GM13976 (cell line): ENCODE measurements at regions not wholly inside any gene's neighbourhood (a gene's known extent, or its start where the extent isn't known, plus 50 kb on each side); places are given as distances from the start of the nearest gene placed in this dataset.
"Not testable (repeated sequence)": the region's sequence is repeated elsewhere in the genome, so short reads cannot be mapped to it uniquely, and the experiment has no call there.

Experiments
- DNase-seq: peaks from one replicate; pipeline ENCODE4 v3.0.0; 2012; ENCODE audit warnings: low spot score
- in situ Hi-C: fragments of 300-500 bp; cut with MboI; formaldehyde crosslinking; loops from one replicate; pipeline ENCODE4 v1.12.0; 2022; ENCODE audit warnings: low sequenced_read_pairs, mixed read lengths, inconsistent platforms; ENCODE audit not compliant: unreplicated experiment
- TF ChIP-seq, protein P1 (sequence below): IDR thresholded peaks from 2 replicates; pipeline ENCODE4 v1.5.1; 2012; ENCODE audit warnings: borderline replicate concordance, mild to moderate bottlenecking; ENCODE audit not compliant: insufficient read depth; ENCODE audit errors: extremely low read depth, missing control alignments, control extremely low read depth

DNA sequence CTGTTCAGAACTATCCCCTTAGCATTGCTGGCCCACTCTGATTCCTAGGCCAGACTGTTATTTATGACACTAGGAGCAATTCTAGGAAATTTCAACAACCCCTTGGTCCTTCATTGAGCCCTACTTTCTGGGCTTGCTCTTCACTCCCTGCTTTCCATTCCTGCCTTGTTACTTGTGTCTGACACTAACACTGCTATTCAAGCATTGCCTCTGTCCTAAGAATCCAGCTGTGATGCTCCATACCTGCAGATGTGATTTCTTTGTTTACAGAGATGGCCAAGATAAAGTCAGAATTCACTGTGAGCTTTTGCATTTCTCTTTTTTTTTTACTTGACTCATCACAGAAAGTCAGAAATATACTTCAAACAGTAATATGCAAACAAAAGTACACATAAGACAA lies 377.2 kb upstream of the GOT2 start:
- in situ Hi-C loops, result no loop called here
- TF ChIP-seq, protein P1, sequence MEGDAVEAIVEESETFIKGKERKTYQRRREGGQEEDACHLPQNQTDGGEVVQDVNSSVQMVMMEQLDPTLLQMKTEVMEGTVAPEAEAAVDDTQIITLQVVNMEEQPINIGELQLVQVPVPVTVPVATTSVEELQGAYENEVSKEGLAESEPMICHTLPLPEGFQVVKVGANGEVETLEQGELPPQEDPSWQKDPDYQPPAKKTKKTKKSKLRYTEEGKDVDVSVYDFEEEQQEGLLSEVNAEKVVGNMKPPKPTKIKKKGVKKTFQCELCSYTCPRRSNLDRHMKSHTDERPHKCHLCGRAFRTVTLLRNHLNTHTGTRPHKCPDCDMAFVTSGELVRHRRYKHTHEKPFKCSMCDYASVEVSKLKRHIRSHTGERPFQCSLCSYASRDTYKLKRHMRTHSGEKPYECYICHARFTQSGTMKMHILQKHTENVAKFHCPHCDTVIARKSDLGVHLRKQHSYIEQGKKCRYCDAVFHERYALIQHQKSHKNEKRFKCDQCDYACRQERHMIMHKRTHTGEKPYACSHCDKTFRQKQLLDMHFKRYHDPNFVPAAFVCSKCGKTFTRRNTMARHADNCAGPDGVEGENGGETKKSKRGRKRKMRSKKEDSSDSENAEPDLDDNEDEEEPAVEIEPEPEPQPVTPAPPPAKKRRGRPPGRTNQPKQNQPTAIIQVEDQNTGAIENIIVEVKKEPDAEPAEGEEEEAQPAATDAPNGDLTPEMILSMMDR, result no peak
- DNase-seq, result no peak

DNA sequence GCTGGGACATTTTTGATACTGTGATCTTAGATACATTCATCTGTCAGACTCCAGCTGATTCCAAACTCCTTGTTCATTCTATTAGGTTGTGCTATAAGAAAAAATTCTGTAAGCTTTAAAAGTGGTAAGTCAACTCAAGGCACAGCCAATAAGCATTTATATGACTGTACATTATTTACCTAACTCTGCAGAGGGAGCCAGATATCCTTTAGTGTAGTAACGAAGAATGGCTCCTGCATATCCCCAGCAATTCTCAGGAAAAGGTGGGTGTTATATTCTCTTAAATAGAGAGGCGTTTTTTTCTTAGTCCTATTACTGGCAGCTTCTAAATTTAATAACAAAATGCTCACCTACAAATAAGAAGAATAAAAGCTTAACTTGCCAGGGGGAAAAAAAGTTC lies 374.3 kb upstream of the GOT2 start:
- TF ChIP-seq, protein P1, result no peak
- no peak for DNase-seq
- in situ Hi-C loops, result no loop called here

DNA sequence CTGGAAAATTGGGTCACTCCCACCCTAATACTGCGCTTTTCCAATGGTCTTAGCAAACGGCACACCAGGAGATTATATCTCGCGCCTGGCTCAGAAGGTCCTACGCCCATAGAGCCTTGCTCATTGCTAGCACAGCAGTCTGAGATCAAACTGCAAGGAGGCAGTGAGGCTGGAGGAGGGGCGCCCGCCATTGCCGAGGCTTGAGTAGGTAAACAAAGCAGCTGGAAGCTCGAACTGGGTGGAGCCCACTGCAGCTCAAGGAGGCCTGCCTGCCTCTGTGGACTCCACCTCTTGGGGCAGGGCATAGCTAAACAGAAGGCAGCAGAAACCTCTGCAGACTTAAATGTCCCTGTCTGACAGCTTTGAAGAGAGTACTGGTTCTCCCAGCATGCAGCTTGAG lies 362.6 kb upstream of the GOT2 start:
- DNase-seq, in situ Hi-C loops: not testable (repeated sequence)

DNA sequence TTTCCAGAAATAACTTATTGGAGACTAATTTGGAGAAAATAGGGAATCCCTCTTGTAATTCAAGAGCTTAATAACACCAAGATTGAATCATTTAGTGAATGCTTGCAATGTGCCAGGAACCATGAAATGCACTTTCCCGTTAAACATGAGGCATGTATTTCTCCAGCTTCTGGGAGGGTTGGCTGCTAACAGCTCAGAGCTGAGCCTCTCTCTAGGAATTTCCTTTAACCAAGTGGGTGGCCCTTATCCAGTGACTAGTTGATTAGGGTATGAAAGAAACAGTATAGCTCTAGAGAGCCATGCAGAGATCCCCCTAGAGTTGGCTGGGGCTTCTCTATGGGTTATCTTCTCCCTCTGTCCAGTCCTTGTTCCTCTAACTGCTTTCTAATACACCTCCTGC lies 356.4 kb upstream of the GOT2 start:
- in situ Hi-C loops, result no loop called here
- DNase-seq, result no peak
- TF ChIP-seq, protein P1, result no peak

DNA sequence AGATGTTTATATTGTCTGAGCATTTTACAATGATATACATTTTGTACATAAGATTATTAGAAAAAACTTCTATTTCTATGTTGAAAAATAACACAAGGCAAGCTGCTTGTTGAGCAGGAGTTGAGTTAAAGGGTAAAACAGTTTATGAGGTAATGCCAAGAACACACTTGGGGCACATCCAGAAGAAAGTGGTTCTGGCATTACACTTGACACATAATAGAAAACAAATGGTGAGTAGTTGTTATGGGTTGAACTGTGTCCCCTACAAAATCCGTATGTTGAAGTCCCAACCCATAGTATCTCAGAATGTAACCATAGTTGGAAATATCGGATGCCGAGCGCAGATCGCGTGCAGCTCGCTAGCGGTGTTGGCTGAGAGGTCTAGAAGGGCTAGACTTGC lies 354.3 kb upstream of the GOT2 start:
- TF ChIP-seq, protein P1, result no peak
- no peak for DNase-seq
- in situ Hi-C loops, result no loop called here

DNA sequence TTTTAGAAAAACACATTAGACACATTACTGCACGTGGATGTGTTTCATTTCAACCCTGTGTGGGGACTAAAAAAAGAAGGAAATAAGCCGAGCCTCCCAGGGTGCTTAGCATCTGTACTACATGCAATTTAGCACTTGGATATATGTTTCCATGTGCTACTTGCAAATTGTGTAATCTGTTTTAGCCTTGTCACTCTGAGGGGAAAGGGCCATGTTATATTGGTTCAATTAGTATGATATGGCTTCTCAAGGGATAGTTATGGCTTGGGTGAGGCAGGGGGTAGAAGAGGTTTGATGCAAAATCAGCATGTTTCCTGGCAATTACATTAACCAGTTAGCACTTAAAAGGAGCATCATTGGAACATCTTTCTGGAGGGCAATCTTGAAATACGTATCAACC lies 353.5 kb upstream of the GOT2 start:
- in situ Hi-C loops, result no loop called here
- TF ChIP-seq, protein P1, result no peak

DNA sequence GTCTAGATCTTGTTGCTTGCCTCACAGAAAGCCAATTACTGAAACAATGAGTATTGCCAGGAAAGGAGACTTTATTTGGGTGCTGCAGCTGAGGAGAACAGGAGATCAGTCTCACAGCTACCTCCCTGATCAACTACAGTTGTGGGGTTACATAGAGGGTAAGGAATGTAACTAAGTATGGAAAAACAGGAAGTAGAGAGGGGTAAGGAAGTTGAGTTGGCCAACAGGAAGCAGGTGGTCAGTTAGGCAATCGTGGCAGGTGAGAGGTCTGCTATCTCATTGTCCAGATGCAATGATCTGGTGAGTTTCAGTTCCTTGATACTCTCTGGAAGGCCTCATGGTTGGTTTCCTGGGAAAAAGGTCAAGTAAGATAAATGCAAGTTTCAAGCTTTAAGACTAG lies 333.1 kb upstream of the GOT2 start:
- TF ChIP-seq, protein P1, result no peak
- no peak for DNase-seq
- in situ Hi-C loops, result no loop called here

More for the DNA sequence above, 353.5 kb upstream of the GOT2 start:
- no peak for DNase-seq
